ENCODE measurements at regions not wholly inside any gene's neighbourhood (a gene's known extent, or its start where the extent isn't known, plus 50 kb on each side); places are given as distances from the start of the nearest gene placed in this dataset.

GRCh38 chr16:35651841-35652240 lies 2192.4 kb downstream of the TP53TG3F start:
- no peak for TF ChIP-seq ZNF121 (CRISPR knock-in tag; IDR thresholded peaks at IDR 0.05)
- TF ChIP-seq CDX4 (CRISPR knock-in tag; IDR thresholded peaks at IDR 0.05; ENCODE audit: borderline replicate concordance): no peak
- TF ChIP-seq ESRRA (CRISPR knock-in tag; IDR thresholded peaks at IDR 0.05; ENCODE audit: borderline replicate concordance): no peak
- no peak for TF ChIP-seq NFYB (CRISPR knock-in tag; conservative IDR thresholded peaks at IDR 0.05; ENCODE audit: low read depth)
- no peak for TF ChIP-seq CTCF (IDR thresholded peaks at IDR 0.05)
- no peak for TF ChIP-seq HMGXB4 (CRISPR knock-in tag; IDR thresholded peaks at IDR 0.05)
- no peak for TF ChIP-seq IRF1 (CRISPR knock-in tag; IDR thresholded peaks at IDR 0.05)
- TF ChIP-seq, protein P1, sequence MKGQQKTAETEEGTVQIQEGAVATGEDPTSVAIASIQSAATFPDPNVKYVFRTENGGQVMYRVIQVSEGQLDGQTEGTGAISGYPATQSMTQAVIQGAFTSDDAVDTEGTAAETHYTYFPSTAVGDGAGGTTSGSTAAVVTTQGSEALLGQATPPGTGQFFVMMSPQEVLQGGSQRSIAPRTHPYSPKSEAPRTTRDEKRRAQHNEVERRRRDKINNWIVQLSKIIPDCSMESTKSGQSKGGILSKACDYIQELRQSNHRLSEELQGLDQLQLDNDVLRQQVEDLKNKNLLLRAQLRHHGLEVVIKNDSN (CRISPR knock-in tag; IDR thresholded peaks at IDR 0.05): no peak
- no peak for TF ChIP-seq SMAD3 (CRISPR knock-in tag; IDR thresholded peaks at IDR 0.05; ENCODE audit: borderline replicate concordance)

Measured in WTC11 (cell line).